Stimulated activated CD4-positive, alpha-beta T cell treated with anti-CD3 and anti-CD28 coated beads, Interleukin-15, amount 100 ng/mL, for 48 hours (primary cell): ENCODE measurements at regions not wholly inside any gene's neighbourhood (a gene's known extent, or its start where the extent isn't known, plus 50 kb on each side); places are given as distances from the start of the nearest gene placed in this dataset.

Experiments
- DNase-seq, 2 donors: peaks; one replicate each; pipeline ENCODE4 v3.0.0-alpha.2; 2020; ENCODE audit warnings: low read depth in 2 of 2

DNA sequence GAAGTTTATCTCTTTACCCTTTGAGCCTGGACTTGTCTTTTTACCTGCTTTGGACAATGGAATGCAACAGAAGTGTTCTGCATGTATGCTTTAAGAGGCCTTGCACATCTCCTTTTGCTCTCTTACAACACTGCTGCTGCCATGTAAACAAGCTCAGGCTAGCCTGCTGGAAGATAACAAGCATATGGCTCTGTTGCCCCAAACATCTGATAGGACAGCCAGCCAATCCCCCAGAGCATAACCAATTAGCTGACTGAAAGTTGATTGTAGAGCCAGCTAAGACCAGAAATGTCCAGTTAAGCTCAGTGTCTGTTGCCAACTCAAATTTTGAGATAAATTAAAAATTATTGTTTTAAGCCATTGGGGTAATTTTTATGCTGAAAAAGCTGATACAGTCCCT lies 510.6 kb upstream of the CNKSR2 start:
- DNase-seq = no peak

GRCh38 chrX:20861113-20861512 lies 513.1 kb upstream of the CNKSR2 start:
- DNase-seq = no peak

DNA sequence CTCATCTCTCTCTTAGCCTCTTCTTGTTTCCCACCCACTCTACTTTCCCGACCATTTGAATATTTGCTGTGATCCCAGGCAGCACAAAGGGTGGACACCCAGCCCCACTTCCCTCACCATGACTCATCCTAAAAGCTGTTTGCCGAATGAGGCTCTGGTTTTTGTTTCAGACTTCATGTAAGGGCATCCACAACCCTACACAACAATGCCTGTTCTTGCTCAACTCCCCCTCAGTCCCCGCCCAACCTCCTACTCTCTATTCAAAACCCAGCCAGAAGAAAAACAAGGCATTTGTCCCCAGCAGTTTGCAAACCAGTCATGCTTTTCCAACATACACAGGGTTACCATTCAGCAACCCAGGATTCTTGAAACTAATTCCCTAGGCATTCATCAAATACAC lies 516.5 kb upstream of the CNKSR2 start:
- no peak for DNase-seq

GRCh38 chrX:20838477-20838876 lies 535.7 kb upstream of the CNKSR2 start:
- DNase-seq = no peak

- DNase-seq = no peak
Measured at GRCh38 chrX:20829665-20830491, 544.3 kb upstream of the CNKSR2 start.

DNA sequence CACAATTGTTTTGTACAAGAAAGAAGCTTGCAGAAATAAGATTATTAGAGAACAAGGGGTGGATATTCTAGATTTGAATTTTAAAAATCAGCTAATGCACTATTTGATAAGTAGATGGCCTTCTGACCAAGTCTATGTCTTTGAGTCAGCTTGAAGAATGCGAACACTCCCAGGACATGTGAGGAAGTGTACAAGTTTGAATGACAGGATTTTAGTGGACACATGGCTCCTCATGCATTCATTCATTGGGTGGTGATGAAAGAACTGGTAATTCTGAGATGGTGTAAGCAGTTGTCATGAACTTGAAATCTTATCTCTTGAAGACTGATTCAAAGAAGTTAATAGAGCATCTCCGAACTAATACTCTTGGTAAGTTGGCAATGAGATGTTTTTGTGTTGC lies 548.2 kb upstream of the CNKSR2 start:
- no peak for DNase-seq

GRCh38 chrX:20803971-20804370 lies 537.3 kb upstream of the RPS6KA3 start:
- DNase-seq = no peak

DNA sequence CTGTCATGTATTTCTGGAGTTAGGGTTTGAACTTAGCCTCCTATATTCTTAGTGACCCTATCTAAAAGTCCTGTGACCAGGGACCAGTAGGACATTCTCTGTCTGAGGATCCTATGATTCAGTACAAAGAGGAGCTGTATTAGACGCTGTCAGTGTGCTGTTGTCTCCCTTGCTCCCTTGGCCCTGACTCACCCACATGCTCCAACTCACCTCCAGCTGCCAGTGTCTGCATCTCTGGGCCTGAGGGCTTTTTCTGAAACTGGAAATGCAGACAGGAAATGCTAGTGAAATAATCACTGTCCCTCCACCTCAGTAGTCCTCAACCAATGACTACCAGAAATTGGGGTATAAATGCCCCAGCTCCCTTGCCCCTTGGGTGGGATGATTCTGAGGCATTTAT lies 535.3 kb upstream of the RPS6KA3 start:
- no peak for DNase-seq

- DNase-seq = no peak
Measured at GRCh38 chrX:20796450-20796849, 529.7 kb upstream of the RPS6KA3 start.

DNA sequence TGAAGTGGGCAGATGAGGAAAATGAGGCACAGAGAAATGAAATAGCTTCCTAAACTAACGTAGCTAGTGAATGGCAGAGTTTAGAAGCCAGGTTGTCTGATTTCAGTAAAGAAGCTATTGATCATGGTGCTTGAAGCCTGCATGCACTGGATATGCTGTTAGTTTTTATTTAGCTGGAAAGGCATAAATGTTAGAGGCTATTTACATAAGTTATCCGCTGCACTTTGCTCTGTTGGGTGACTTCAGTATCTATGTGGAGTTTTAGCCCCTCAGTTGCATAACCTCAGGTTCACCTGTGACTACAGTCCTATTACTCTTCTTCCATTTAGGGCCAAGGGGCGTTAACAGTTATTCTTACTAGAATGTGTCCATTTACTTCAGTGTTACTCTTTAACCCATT lies 522.4 kb upstream of the RPS6KA3 start:
- DNase-seq = no peak

DNA sequence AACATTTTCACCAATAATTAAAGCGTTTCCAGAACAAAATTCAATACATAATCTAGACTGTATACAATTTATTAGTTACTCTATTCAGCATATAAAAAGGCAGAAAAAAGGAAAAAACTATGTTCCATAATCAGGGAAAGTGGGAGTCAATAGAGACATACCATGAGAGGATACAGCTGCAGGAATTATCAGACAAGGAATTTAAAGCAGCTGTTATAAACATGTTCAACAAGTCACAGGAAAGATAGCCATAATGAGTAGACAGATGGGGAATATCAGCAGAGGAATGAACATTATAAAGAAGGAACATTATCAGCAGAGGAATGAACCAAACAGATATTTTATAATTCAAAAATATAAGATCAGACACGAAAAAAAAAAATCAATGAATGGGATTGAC lies 500.6 kb upstream of the RPS6KA3 start:
- DNase-seq = no peak

GRCh38 chrX:20756585-20756984 lies 489.9 kb upstream of the RPS6KA3 start:
- no peak for DNase-seq

DNA sequence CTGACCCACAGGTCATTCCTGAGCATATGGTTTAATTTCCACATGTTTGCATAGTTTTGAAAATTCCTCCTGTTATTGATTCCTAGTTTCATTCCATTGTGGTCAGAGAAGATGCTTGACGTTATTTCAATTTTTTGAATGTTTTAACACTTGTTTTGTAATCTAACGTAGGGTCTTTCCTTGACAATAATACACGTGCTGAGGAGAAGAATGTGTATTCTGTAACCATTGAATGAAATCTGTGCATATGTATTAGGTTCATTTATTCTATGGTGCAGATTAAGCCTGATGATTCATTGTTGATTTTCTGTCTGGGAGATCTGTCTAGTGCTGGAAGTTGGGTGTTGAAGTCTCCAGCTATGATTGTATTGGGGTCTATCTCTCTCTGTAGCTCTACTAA lies 486.4 kb upstream of the RPS6KA3 start:
- no peak for DNase-seq

DNA sequence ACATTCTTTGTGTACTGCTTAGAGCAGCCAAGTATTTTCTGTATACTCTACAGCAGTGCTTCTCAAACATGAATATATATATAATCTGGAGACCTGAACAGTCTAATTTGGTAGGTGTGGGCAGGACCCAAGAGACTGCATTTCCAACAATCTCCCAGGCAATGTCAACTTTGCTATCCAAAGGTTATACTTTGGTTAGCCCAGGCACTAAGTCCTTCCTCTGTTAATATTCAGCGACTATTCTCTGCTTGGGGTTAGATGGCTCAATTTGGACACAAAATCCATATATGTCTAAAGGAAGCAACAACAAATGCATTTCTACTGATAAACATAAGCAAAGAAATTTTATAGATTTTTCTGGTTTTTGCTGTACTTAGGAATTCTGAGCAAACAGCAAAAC lies 480.0 kb upstream of the RPS6KA3 start:
- DNase-seq = no peak

DNA sequence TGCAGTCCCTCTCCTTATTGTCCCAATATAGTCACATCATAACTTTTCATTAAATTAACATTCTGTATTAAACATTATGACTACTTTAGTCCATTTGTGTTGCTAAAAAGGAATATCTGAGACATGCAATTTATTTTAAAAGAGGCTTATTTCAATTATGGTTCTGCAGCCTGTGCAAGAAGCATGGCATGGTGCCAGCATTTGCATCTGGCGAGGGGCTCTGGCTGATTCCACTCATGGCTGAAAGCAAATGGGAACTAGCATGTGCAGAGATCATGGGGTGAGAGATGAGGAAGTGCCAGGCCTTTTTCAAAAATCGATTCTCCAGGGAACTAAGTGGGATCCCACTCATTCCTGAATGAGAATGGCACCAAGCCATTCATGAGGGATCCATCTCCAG lies 476.3 kb upstream of the RPS6KA3 start:
- no peak for DNase-seq

DNA sequence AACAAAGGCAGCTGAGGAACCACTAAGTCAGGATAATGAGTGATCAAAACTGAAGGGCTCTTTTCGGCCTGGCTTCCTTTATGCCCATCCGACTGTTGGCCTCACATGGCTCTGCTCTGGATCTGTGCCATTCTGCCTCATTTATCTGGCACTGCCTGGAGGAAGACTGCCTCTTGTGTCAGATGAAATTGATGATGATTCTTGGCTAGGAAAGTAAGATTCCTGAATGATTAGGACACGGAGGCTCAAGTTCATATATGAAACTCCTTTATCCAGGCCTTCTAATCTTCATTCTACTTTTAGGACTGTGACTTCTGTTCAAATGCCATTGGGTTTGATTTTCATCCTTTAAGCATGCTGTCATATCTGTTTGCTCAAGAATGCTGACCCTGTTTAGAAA lies 475.4 kb upstream of the RPS6KA3 start:
- no peak for DNase-seq

- DNase-seq = no peak
Measured at GRCh38 chrX:20740443-20740842, 473.7 kb upstream of the RPS6KA3 start.

GRCh38 chrX:20739038-20739745 lies 472.5 kb upstream of the RPS6KA3 start:
- DNase-seq = no peak

DNA sequence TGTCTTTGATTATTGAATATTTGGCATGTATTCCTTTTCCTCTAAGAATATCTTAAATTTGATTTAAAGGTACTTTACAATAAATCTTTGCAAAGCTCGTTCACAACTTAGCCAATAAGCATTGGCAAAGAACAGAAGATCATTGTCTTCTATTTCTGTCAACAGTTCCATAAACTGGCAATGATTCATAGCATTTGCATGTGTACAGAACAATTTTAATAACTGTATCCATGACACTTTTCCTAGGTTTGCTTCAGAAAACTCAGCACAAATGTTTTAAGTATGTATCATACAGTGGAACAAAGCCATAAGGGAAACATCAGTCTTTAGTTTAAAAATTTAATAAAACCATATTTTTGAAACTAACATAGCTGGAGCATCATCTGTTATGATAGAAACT lies 462.7 kb upstream of the RPS6KA3 start:
- DNase-seq = no peak

- no peak for DNase-seq
Measured at GRCh38 chrX:20727447-20727846, 460.7 kb upstream of the RPS6KA3 start.

DNA sequence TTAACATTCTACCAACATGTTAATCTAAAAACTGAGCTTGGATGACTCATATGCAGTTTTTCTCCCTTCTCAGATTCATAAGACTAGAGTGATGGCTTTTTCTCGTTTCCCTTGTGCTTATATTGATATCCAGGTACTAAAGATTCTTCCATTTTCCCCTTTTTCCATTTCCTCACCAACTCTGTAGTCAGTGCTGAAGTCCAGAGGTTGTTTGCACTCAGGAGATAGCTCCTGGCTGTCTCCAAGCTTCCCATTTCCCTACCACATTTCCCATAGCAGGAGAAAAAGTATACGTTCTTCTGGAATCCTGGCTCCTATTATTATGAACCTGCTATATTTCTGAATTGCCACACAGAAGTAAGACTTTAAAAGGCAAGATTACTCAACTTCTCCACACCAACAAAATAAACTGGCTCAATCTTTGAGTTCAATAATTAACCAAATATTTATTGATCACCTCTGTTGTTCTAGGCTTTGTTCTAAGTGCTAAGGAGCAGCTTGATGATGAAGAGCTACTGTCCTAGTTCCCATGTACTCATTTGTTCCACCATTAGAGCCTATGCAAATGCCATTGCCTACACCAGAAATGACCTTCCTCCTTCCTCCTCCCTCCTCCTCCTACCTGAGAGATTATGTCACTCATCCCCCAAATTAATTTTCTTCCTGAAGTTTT lies 454.4 kb upstream of the RPS6KA3 start:
- DNase-seq = no peak

- DNase-seq = no peak
Measured at GRCh38 chrX:20718592-20719380, 452.1 kb upstream of the RPS6KA3 start.
